Activated CD8-positive, alpha-beta memory T cell treated with anti-CD3 and anti-CD28 coated beads, Interleukin-2, amount 50 U/mL, for 48 hours (primary cell): ENCODE measurements at regions not wholly inside any gene's neighbourhood (a gene's known extent, or its start where the extent isn't known, plus 50 kb on each side); places are given as distances from the start of the nearest gene placed in this dataset.
A peak's percentile ranks its signal among the peaks of the same experiment; 100 is the strongest.

Experiments used
- DNase-seq: peaks from one replicate; pipeline ENCODE4 v3.0.0-alpha.2; 2020

- DNase-seq, result no peak
Measured at GRCh38 chr20:21653628-21654027, 51.8 kb upstream of the PAX1 start.

DNA sequence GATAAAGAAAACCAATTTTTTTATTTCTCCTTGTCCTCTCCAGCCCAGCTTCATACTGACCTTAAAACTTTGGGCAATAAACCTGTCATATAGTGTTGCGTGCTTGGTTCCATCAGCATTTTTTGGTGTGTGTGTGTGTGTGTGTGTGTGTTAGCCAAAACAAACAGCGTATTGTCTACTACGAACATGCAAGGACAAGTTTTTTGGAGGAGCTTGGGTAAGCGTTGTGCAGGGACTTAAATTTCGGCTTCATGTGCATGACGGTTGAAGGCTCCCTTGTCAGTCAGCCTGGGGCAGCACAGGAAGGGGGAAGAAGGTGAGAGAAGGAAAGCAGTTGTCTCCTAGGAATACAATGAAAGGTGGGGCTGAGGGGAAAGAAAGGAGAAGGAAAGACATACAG lies 62.0 kb upstream of the PAX1 start:
- DNase-seq, result no peak

DNA sequence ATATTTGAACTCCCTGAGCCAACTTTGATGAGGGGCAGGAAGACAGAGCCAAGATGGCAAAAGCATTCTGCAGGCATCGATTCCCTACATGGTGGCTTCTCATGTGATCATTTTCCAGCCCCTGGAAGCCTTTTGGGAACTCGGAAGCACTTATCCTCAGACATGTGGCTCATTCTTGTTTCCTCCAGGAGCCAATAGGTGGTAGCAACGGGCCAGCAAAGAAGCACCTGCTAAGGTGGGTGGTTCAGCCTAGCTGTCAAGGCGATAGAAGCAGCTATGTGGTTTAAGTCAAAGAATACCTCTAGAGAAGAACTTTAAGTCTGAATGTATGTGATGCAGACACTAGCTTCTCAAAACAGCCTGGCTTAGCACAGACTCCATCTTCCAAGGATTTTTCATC lies 64.9 kb upstream of the PAX1 start:
- no peak for DNase-seq

- no peak for DNase-seq
Measured at GRCh38 chr20:21633829-21634228, 71.6 kb upstream of the PAX1 start.

- no peak for DNase-seq
Measured at GRCh38 chr20:21632735-21633053, 72.8 kb upstream of the PAX1 start.

DNA sequence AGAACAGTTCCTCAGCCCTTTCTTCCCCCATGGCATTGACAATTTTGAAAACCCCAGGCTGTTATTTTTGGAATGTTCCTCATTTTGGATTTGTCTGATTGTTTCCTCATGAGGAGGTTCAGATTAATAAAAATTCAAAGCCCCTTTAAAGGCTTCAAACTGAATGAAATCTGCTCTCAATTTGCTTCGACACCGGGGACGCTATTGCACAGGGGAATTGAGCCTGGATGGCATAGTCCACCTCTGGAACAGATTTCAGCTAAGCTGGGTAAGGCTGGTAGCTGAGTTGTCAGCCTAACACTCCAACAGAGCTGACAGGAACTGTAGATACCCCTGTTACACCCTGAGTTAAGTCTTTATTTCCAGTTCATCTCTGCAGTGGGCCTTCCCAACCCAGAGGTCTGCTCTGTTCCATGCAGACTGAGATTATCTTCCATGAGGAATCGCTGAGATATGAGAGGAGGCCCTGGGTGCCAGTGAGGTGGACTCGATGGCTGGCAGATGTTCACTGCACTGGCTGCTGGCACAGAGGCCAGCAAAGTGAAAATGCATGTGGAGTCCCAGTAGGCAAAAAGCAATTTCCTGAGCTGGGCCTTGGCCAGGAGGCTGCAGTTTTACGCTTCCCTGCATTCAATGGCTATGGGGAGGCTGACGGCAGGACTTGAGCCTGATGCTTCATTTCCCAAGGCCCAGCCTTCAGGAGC lies 73.3 kb upstream of the PAX1 start:
- DNase-seq, result no peak

DNA sequence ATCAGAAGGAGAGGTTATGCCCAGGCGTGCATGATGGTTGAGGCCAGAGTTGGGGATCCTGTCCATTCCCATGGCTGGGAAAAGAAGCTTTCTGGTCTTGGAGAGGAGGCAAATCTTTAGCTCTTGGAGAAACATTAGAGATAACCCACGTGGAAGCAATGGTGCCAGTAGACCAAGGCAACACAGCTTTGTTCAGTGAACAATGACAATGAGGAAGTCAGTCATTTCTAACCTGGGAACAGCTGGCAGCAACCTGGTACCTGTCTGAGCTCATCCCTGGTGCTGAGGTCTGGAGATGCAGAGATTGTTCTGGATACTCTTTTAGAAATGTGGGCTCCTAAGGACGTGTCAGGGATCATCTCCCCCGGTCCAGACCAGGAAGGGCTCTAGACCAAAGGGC lies 76.7 kb upstream of the PAX1 start:
- DNase-seq, result no peak

DNA sequence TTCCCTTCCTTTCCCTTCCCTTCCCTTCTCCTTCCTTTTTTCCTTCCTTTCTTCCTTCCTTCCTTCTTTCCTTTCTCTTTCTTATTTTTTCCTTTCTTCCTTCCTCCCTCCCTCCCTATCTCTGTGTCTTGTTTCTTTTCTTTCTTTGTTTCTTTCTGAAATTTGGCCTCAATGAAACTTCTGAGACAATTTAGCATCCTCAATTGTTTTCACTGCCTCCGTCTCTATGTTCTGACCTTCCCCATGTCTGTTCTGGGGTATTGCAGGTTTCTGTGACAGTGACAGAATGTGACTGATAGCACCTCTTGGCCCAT lies 81.7 kb upstream of the PAX1 start:
- DNase-seq, result no peak

GRCh38 chr20:21623074-21623780 lies 82.2 kb upstream of the PAX1 start:
- no peak for DNase-seq

GRCh38 chr20:21622097-21622857 lies 83.2 kb upstream of the PAX1 start:
- no peak for DNase-seq

DNA sequence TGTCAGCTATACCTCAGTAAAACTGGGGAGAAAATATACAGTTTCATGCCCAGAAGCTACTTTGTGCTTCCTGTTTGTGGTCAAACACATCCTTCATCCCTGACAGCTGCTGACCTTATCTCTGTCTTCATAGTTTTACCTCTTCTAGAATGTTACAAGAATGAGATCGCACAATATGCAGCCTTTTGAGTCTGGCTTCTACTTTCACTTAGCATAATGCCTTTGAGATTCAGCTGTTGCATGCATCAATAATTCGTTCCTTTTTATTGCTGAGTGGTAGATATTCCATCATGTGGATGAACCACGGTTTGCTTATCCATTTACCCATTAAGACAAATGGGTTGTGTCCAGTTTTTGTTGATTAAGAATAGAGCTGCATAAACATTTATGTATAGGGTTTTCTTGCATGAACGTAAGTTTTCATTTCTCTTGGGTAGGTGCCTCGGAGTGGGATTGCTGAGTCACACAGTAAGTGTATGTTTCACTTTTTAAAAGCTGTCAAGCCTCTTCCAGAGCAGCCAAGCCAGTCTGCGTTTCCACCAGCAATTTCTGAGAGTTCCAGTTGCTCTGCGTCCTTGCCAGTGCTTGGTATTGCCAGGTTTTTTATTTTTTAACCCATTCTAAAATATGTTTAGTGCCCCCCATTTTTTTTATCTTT lies 86.6 kb upstream of the PAX1 start:
- DNase-seq, result no peak

DNA sequence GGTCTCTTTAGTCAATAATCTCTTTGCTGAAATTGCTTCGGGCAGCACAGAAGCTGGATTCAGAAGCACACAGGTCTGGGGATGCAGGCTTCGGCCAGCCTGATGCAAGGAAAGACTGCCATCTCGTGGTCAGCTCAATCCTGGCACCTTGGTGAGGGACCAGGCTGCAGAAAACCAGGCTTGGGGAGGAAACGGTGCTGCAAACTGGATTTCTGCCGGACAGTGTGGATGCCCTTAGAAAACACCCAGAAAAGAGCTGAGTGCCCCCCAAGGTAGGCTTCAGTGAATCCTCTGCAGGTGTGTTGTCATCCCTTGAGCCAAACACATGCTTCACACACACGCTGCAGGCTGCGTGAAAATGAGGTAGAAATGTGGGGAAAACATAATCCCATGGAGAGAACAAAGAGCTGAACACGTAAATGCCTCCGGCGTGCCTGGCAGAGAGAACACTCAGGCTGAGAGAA lies 89.8 kb upstream of the PAX1 start:
- DNase-seq, result peak; percentile 72

DNA sequence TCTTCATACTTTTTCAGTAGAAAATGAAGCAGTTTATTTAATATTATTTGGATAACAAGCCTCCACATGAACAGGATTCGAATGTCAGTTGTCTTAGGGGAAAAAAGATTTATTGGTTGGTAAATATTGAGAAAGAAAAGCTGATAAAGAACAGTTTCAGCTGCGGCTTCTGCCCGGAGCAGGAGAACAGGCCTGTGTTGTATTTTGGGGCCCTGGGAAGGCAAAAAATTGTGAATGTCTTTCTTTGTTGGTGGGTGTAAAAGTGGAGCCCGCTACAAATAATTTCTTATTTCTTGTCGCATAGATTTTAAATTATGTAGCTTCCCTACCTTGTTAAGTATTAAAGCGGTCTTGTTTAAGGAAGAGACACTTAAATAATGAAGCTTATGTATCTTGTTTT lies 90.5 kb upstream of the PAX1 start:
- DNase-seq, result no peak

GRCh38 chr20:21613512-21613911 lies 92.0 kb upstream of the PAX1 start:
- no peak for DNase-seq

- no peak for DNase-seq
Measured at GRCh38 chr20:21609981-21610380, 95.5 kb upstream of the PAX1 start.

DNA sequence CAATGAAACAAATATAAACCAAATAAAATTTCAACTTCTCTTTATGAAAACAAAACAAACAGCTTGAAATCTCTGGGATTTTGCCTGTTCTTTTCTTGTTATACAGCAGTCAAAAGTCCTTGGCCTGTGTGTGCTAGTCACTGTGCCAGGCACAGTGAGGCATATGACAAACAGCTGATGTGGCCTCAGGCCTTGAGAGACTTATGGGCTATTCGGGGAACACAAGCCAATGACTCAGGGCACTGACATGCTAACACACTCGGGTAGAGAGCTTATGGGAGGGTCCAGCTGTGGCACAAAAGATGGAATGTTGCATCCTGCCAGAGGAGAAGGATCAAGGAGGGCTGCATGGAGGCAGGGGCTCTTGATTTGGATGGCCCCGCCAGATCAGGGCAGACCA lies 95.4 kb upstream of the NKX2-2 start:
- DNase-seq, result no peak

GRCh38 chr20:21608777-21609176 lies 94.9 kb upstream of the NKX2-2 start:
- no peak for DNase-seq

DNA sequence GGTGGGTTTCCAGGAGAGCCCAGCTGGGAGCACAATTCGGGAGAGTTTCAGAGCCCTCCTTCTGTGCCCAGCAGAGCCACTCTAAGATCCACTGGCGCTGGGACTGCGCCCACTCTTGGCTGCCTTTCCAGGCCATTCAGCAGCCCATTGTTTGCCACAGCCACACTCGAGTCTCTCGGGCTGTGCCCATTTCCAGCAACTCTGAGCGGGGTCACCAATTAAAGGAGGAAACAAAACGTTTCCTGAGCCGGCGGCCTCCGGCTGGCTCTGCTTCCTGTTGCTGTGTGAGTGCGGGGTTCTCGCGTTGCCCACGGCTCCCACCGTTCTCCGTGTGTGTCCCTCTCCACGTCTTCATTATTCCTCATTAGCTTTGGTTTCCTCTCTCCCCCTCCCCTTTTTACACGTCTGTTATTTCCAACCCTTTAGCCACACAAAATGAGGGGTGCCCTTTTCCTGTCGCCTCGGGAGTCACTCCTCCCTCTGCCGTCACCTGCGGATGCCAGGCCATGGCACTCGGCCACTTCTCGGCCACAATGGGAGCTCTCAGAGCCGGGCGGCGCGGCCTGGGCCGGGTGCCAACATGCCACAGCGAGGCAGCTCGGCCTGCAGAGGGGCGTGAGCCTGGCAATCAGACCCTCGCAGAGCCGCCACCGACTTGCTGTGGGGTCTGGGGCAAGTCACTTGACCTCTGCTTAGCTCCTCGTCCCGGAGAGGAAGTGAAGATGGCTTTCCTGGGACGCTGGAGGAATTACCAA lies 94.3 kb upstream of the NKX2-2 start:
- DNase-seq, result no peak

GRCh38 chr20:21601799-21602198 lies 87.9 kb upstream of the NKX2-2 start:
- no peak for DNase-seq

- no peak for DNase-seq
Measured at GRCh38 chr20:21586682-21587081, 72.8 kb upstream of the NKX2-2 start.

GRCh38 chr20:21583486-21584168 lies 69.8 kb upstream of the NKX2-2 start:
- no peak for DNase-seq

- DNase-seq, result no peak
Measured at GRCh38 chr20:21577551-21577950, 63.7 kb upstream of the NKX2-2 start.
